Left lung (tissue), 4 donors: ENCODE measurements at regions not wholly inside any gene's neighbourhood (a gene's known extent, or its start where the extent isn't known, plus 50 kb on each side); places are given as distances from the start of the nearest gene placed in this dataset.

Experiments
- ATAC-seq: fragments of 200-7000 bp; cut with Tn5 transposase; one replicate; pipeline ENCODE4 v1.9.1; 2020; ENCODE audit warnings: moderate library complexity
- DNase-seq, 4 donors: peaks; one replicate each; pipeline ENCODE4 v3.0.0-alpha.2; 2013 to 2020
- H3K27ac ChIP-seq, 2 donors: fragments of 200-600 bp; sonication (generic) in 1 of 2; one replicate each; pipeline versions ENCODE4 v1.5.0 to v1.8.0; 2020 to 2021
- H3K27me3 ChIP-seq, 2 donors: fragments of 200-600 bp; sonication (generic) in 1 of 2; one replicate each; pipeline versions ENCODE4 v1.5.0 to v1.8.0; 2020 to 2021
- H3K36me3 ChIP-seq, 2 donors: fragments of 200-600 bp; sonication (generic) in 1 of 2; one replicate each; pipeline versions ENCODE4 v1.5.0 to v1.8.0; 2020 to 2021
- H3K4me1 ChIP-seq, 2 donors: fragments of 200-600 bp; one replicate each; pipeline ENCODE4 v1.8.0; 2021
- H3K4me3 ChIP-seq, 2 donors: fragments of 200-600 bp; sonication (generic) in 1 of 2; one replicate each; pipeline versions ENCODE4 v1.5.0 to v1.8.0; 2020 to 2021; ENCODE audit warnings: mild to moderate bottlenecking in 1 of 2
- H3K9me3 ChIP-seq, 2 donors: fragments of 200-600 bp; sonication (generic) in 1 of 2; one replicate each; pipeline versions ENCODE4 v1.5.0 to v1.8.0; 2020 to 2021
- CTCF ChIP-seq, 2 donors: fragments of 200-600 bp; sonication (generic) in 1 of 2; IDR thresholded peaks; one replicate each; pipeline versions ENCODE4 v1.5.0 to v1.8.0; 2021; ENCODE audit warnings: antibody characterized with exemption in 2 of 2
- intact Hi-C, 2 donors: fragments of 100-400 bp; cut with DNase I; formaldehyde crosslinking; loops; one replicate each; pipeline versions ENCODE4 v1.11.2 to v1.14.2; 2022
- donor health status: DM: no; HTN: yes; CAD: no.
- donor health status: DM: no; HTN: no; CAD: no.

GRCh38 chr2:37477921-37478320, 133.5 kb downstream of the QPCT start:
- ATAC-seq, result no peak
- no peak for TF ChIP-seq CTCF (IDR thresholded peaks at IDR 0.05)
- Histone ChIP-seq H3K27ac (no peak overlapping the region), H3K4me3 (no peak overlapping the region), H3K27me3 (no peaks in the 10 kb centered on the region), H3K9me3 (no peaks in the 10 kb centered on the region), H3K4me1 (peaks cover 0 to 5% of the 10 kb centered on the region in 2 donors), H3K36me3 (no peaks in the 10 kb centered on the region)
- intact Hi-C loops, result no loop called here
- DNase-seq, result no peak

GRCh38 chr2:37481244-37481643, 136.8 kb downstream of the QPCT start:
- Histone ChIP-seq H3K9me3 (no peaks in the 10 kb centered on the region), H3K4me3 (no peak overlapping the region), H3K27ac (no peak overlapping the region), H3K27me3 (no peaks in the 10 kb centered on the region), H3K36me3 (no peaks in the 10 kb centered on the region), H3K4me1 (no peaks in the 10 kb centered on the region)
- DNase-seq (no peak), ATAC-seq (no peak)
- intact Hi-C loops, result no loop called here
- TF ChIP-seq CTCF (IDR thresholded peaks at IDR 0.05), result no peak

- ATAC-seq (no peak), DNase-seq (peak in 2 of 4 donors; percentile 54 to 57)
- H3K27me3 ChIP-seq, result no peaks in the 10 kb centered on the region
- TF ChIP-seq CTCF (IDR thresholded peaks at IDR 0.05), result no peak
- H3K27ac ChIP-seq, result no peak overlapping the region
- no peak overlapping the region for H3K4me3 ChIP-seq
- intact Hi-C loops, result no loop called here
- no peaks in the 10 kb centered on the region for H3K9me3 ChIP-seq
- no peaks in the 10 kb centered on the region for H3K36me3 ChIP-seq
- H3K4me1 ChIP-seq, result no peaks in the 10 kb centered on the region
Observed at GRCh38 chr2:37489041-37489456, 144.6 kb downstream of the QPCT start.

GRCh38 chr2:37489536-37489935, 145.1 kb downstream of the QPCT start:
- no peaks in the 10 kb centered on the region for H3K9me3 ChIP-seq
- ATAC-seq (no peak), DNase-seq (no peak)
- H3K36me3 ChIP-seq, result no peaks in the 10 kb centered on the region
- no peak overlapping the region for H3K4me3 ChIP-seq
- intact Hi-C loops, result no loop called here
- TF ChIP-seq CTCF (IDR thresholded peaks at IDR 0.05), result no peak
- H3K27me3 ChIP-seq, result no peaks in the 10 kb centered on the region
- no peaks in the 10 kb centered on the region for H3K4me1 ChIP-seq
- no peak overlapping the region for H3K27ac ChIP-seq

- intact Hi-C loops, result no loop called here
- Histone ChIP-seq H3K36me3 (no peaks in the 10 kb centered on the region), H3K9me3 (no peaks in the 10 kb centered on the region), H3K27ac (no peak overlapping the region), H3K4me3 (no peak overlapping the region), H3K27me3 (no peaks in the 10 kb centered on the region), H3K4me1 (no peaks in the 10 kb centered on the region)
- TF ChIP-seq CTCF (IDR thresholded peaks at IDR 0.05), result no peak
- DNase-seq (no peak), ATAC-seq (no peak)
Observed at GRCh38 chr2:37493425-37493824, 149.0 kb downstream of the QPCT start.
